ENCODE measurements at regions not wholly inside any gene's neighbourhood (a gene's known extent, or its start where the extent isn't known, plus 50 kb on each side); places are given as distances from the start of the nearest gene placed in this dataset.

GRCh38 chr18:73948084-73948483 lies 199.6 kb downstream of the FBXO15 start:
- H3K9me3 Mint-ChIP-seq, result no peaks in the 10 kb centered on the region
- H3K27me3 Mint-ChIP-seq, result peaks cover 5% of the 10 kb centered on the region
- intact Hi-C loops (cut with micrococcal nuclease), result no loop called here
- H3K4me1 Mint-ChIP-seq (ENCODE audit: low read depth), result no peaks in the 10 kb centered on the region
- H3K36me3 Mint-ChIP-seq (ENCODE audit: low read depth), result no peaks in the 10 kb centered on the region
- no peak overlapping the region for H3K4me3 Mint-ChIP-seq
- no peak overlapping the region for H3K27ac Mint-ChIP-seq

GRCh38 chr18:73947180-73947921 lies 200.3 kb downstream of the FBXO15 start:
- H3K36me3 Mint-ChIP-seq (ENCODE audit: low read depth), result no peaks in the 10 kb centered on the region
- no peaks in the 10 kb centered on the region for H3K9me3 Mint-ChIP-seq
- H3K4me3 Mint-ChIP-seq, result no peak overlapping the region
- H3K4me1 Mint-ChIP-seq (ENCODE audit: low read depth), result no peaks in the 10 kb centered on the region
- peaks cover 2% of the 10 kb centered on the region for H3K27me3 Mint-ChIP-seq
- no peak overlapping the region for H3K27ac Mint-ChIP-seq
- intact Hi-C loops (cut with micrococcal nuclease), result no loop called here

DNA sequence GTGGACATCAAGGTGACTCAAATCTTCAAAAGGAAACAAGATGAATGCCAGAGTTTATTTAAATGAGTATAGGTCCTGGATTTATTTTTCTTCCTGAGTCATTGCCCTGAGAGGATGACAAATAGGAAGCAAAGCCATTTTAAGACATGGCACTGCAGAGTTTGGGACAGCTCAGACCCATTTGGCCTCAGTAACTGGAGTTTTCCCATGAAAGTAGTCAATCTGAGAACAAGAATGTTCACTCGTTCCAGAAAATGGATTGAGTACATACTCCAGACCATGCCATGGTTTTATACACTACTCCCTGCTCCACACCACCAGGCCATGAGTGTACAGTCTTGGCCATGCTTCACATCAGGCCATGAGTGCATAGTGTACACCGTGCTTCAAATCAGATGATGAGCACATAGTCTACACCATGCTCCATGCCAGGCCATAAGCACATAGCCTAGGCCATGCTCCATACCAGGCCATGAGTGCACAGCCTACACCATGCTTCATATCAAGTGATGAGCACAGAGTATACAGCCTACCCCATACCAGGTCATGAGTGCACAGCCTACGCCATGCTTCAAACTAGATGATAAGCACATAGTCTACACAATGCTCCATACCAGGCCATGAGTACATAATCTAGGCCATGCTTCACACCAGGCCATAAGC lies 202.4 kb downstream of the FBXO15 start:
- no peaks in the 10 kb centered on the region for H3K9me3 Mint-ChIP-seq
- intact Hi-C loops (cut with micrococcal nuclease), result no loop called here
- no peaks in the 10 kb centered on the region for H3K4me1 Mint-ChIP-seq (ENCODE audit: low read depth)
- no peaks in the 10 kb centered on the region for H3K36me3 Mint-ChIP-seq (ENCODE audit: low read depth)
- no peak overlapping the region for H3K27ac Mint-ChIP-seq
- no peaks in the 10 kb centered on the region for H3K27me3 Mint-ChIP-seq
- no peak overlapping the region for H3K4me3 Mint-ChIP-seq

GRCh38 chr18:73944715-73945114 lies 202.9 kb downstream of the FBXO15 start:
- Mint-ChIP-seq H3K4me3 (no peak overlapping the region), H3K27ac (no peak overlapping the region), H3K27me3 (no peaks in the 10 kb centered on the region), H3K9me3 (no peaks in the 10 kb centered on the region), H3K36me3 (ENCODE audit: low read depth) (no peaks in the 10 kb centered on the region), H3K4me1 (ENCODE audit: low read depth) (no peaks in the 10 kb centered on the region)
- intact Hi-C loops (cut with micrococcal nuclease), result no loop called here

GRCh38 chr18:73943763-73944162 lies 203.9 kb downstream of the FBXO15 start:
- Mint-ChIP-seq H3K27ac (no peak overlapping the region), H3K27me3 (no peaks in the 10 kb centered on the region), H3K4me1 (ENCODE audit: low read depth) (no peaks in the 10 kb centered on the region), H3K4me3 (no peak overlapping the region), H3K36me3 (ENCODE audit: low read depth) (no peaks in the 10 kb centered on the region), H3K9me3 (no peaks in the 10 kb centered on the region)
- intact Hi-C loops (cut with micrococcal nuclease), result no loop called here

DNA sequence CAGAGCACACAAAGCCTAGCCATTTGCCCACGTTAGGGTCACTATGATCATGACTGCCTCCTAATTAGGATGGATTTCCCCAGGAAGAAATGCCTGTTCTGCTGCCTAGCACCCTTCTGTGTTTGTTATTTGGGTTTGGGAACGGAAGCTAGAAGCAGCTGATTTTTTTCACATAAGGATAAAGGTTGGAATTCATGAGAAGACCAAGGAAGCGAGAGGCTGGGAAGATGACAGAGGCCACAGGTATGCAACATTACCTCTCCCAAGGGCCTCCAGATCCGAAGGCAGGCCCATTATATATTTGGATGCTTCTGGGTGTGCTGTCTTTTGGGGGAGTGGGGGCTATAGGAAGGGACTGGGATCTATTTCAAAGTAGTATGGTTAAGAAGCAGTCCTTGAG lies 204.7 kb downstream of the FBXO15 start:
- Mint-ChIP-seq H3K9me3 (no peaks in the 10 kb centered on the region), H3K4me3 (no peak overlapping the region), H3K27me3 (no peaks in the 10 kb centered on the region), H3K36me3 (ENCODE audit: low read depth) (no peaks in the 10 kb centered on the region), H3K4me1 (ENCODE audit: low read depth) (no peaks in the 10 kb centered on the region), H3K27ac (no peak overlapping the region)
- intact Hi-C loops (cut with micrococcal nuclease), result no loop called here

- Mint-ChIP-seq H3K27me3 (no peaks in the 10 kb centered on the region), H3K4me3 (no peak overlapping the region), H3K36me3 (ENCODE audit: low read depth) (no peaks in the 10 kb centered on the region), H3K9me3 (no peaks in the 10 kb centered on the region), H3K4me1 (ENCODE audit: low read depth) (no peaks in the 10 kb centered on the region), H3K27ac (no peak overlapping the region)
- intact Hi-C loops (cut with micrococcal nuclease), result no loop called here
These were observed 205.5 kb downstream of the FBXO15 start for GRCh38 chr18:73942081-73942625.

DNA sequence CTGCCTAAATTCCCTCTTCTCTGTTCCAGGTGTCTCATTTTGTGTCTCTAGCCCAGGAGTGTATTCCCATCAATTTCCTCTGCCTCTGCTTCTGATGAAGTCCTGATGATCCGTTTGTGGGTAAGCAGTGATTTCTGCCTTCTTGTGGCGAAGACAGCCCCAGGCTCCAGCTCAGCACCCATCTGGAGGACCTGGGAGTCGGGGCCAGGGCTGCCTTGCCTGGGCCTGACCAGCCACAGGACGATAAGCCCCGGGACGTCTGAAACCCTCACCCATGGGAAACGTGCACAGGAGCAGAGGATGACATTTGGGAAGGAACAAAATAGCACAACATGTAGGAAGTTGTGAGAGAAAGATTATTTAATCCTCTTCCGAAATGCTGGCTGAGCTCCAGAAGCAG lies 206.9 kb downstream of the FBXO15 start:
- intact Hi-C loops (cut with micrococcal nuclease), result no loop called here
- H3K36me3 Mint-ChIP-seq (ENCODE audit: low read depth), result no peaks in the 10 kb centered on the region
- no peaks in the 10 kb centered on the region for H3K4me1 Mint-ChIP-seq (ENCODE audit: low read depth)
- H3K27ac Mint-ChIP-seq, result no peak overlapping the region
- H3K4me3 Mint-ChIP-seq, result no peak overlapping the region
- no peaks in the 10 kb centered on the region for H3K27me3 Mint-ChIP-seq
- no peaks in the 10 kb centered on the region for H3K9me3 Mint-ChIP-seq

DNA sequence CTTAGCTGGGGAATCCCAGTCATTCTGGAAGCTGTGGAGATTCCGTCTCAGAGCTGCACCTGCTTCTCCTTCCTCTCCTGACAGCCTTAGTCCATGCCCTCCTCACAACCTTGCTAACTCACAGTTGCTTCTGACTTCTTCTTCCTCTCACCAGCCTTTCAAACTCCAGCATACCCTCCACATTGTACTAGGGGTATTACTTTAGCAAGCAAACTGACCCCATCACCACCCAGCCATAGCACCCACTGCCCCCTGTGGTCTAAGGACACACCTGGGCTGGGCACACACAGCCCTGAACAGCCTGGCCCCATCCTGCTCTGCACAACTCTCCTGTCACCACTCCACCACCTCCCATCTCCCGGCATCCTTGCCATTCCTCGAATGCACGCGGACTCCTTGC lies 208.2 kb downstream of the FBXO15 start:
- H3K4me3 Mint-ChIP-seq, result no peak overlapping the region
- intact Hi-C loops (cut with micrococcal nuclease), result no loop called here
- no peaks in the 10 kb centered on the region for H3K4me1 Mint-ChIP-seq (ENCODE audit: low read depth)
- no peak overlapping the region for H3K27ac Mint-ChIP-seq
- H3K27me3 Mint-ChIP-seq, result no peaks in the 10 kb centered on the region
- no peaks in the 10 kb centered on the region for H3K9me3 Mint-ChIP-seq
- H3K36me3 Mint-ChIP-seq (ENCODE audit: low read depth), result no peaks in the 10 kb centered on the region

DNA sequence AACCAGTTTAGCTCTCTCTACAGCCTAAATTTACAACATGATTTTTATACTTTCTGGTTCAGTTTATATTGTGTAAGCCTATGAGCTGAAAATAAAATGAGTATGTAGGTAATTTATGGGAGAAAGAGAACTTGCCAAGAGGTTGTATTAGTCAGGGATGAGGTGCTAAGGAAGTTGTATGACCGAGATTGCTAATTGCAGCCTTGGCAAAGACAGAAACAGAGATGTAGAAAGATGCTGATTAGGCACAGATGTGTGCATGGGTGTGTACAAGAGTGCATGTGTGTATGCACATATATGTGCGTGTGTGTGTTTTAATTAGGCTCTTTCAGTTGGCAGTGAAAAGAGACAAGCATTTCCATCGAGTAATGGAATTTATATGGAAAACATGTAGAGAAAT lies 213.9 kb downstream of the FBXO15 start:
- Mint-ChIP-seq H3K27ac (no peak overlapping the region), H3K9me3 (no peaks in the 10 kb centered on the region), H3K4me1 (ENCODE audit: low read depth) (no peaks in the 10 kb centered on the region), H3K27me3 (no peaks in the 10 kb centered on the region), H3K36me3 (ENCODE audit: low read depth) (no peaks in the 10 kb centered on the region), H3K4me3 (no peak overlapping the region)
- intact Hi-C loops (cut with micrococcal nuclease), result no loop called here

DNA sequence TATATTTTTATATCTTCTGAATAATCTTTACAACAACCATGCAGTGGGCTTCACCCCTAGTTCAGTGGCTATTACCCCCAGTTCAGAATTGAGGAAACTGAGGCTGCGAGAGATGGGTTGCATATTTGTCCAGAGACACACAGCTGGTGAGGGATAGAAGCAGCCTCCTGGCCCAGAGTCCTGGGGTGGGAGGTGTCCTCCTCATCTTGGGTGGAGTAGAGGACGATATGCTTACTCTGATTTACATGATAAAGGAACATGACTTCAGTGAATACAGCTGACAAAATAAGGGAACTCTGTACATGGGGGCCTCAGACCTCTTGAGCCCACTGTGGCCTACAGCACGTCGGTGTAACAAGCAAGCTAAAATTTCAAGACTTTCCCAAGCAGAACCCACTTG lies 214.7 kb downstream of the FBXO15 start:
- intact Hi-C loops (cut with micrococcal nuclease), result no loop called here
- Mint-ChIP-seq H3K4me3 (no peak overlapping the region), H3K36me3 (ENCODE audit: low read depth) (no peaks in the 10 kb centered on the region), H3K4me1 (ENCODE audit: low read depth) (no peaks in the 10 kb centered on the region), H3K9me3 (no peaks in the 10 kb centered on the region), H3K27me3 (no peaks in the 10 kb centered on the region), H3K27ac (no peak overlapping the region)

DNA sequence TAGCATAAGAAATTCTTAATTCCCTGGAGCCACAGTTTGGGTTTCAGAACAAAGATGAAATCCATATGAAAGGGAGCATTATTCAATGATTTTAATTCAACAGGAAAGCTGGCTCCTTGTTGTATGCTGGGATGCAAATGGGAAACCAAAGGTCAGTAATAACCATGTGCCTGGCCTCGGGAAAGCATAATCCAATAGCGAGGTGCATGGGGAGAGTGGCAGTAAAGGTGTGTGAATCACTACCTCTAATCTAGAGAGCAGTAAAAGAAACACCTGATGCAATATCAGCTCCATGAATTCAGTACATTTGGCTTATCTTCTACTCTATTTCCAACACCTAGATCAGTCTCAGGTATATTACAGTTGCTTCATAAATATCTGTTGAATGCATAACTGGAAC lies 220.1 kb downstream of the FBXO15 start:
- Mint-ChIP-seq H3K4me1 (ENCODE audit: low read depth) (no peaks in the 10 kb centered on the region), H3K36me3 (ENCODE audit: low read depth) (no peaks in the 10 kb centered on the region), H3K9me3 (no peaks in the 10 kb centered on the region), H3K27ac (no peak overlapping the region), H3K4me3 (no peak overlapping the region), H3K27me3 (no peaks in the 10 kb centered on the region)
- intact Hi-C loops (cut with micrococcal nuclease), result no loop called here

DNA sequence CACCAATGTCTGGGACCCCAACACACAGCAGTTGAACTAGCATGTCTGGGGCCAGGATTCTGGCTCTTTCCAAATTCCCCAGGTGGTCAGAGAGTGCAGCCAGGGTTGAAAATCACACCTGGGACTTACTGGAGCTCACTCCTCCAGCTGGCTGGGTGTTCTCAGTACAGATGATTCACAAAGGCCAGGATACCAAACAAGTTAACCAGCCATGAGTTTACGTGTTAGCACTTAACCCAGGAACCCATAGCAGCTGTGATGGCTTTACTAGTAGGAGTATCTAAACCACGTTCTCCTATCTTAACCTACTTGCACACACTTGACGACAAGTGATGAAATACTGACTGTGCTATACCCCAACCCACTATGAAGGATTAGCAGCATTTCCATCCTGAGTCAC lies 222.8 kb downstream of the FBXO15 start:
- H3K4me3 Mint-ChIP-seq, result no peak overlapping the region
- intact Hi-C loops (cut with micrococcal nuclease), result no loop called here

DNA sequence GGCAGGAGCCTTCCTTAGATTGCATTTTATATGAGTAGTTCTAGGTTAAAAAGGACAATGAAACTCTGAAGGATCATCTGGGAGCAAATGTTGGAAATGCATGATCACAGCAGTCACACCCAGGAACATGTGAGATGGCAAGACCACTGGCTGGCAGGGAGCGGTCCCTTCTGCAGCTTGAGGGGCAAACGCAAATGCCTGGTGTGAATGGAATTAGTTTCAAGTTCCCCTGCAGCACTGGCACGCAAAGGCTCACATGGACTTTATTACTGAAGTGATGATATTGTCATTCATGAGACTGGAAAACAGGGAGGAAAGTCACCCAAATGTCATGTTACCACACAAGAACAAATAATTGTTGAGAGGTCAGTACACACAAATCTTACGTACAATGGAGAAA lies 223.3 kb downstream of the FBXO15 start:
- H3K27me3 Mint-ChIP-seq, result peaks cover 2% of the 10 kb centered on the region
- H3K4me3 Mint-ChIP-seq, result no peak overlapping the region
- no peaks in the 10 kb centered on the region for H3K4me1 Mint-ChIP-seq (ENCODE audit: low read depth)
- no peak overlapping the region for H3K27ac Mint-ChIP-seq
- H3K36me3 Mint-ChIP-seq (ENCODE audit: low read depth), result no peaks in the 10 kb centered on the region
- H3K9me3 Mint-ChIP-seq, result no peaks in the 10 kb centered on the region
- intact Hi-C loops (cut with micrococcal nuclease), result no loop called here

More for the DNA sequence above, 222.8 kb downstream of the FBXO15 start:
- H3K27me3 Mint-ChIP-seq, result peaks cover under 1% of the 10 kb centered on the region
- H3K4me1 Mint-ChIP-seq (ENCODE audit: low read depth), result no peaks in the 10 kb centered on the region
- no peak overlapping the region for H3K27ac Mint-ChIP-seq
- no peaks in the 10 kb centered on the region for H3K9me3 Mint-ChIP-seq
- H3K36me3 Mint-ChIP-seq (ENCODE audit: low read depth), result no peaks in the 10 kb centered on the region

DNA sequence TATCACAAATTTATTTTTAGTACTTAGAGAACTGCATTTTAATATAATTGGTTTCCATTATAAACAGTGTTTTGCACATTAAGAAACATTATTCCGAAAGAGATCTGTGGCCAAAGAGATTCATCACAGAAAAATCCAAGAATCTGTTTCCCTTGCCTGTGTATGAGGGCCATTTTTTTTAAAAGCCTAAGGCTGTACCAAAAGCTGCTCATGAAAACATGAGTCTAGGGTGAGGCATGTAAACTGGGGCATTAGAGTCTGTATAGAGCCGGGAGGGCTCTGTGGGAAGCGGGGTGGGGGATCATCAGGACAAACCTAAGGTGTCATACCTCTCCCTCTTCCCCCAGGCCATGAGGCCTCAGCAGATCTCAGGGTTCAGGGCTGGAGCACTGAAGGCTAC lies 223.8 kb downstream of the FBXO15 start:
- H3K27ac Mint-ChIP-seq, result no peak overlapping the region
- no peaks in the 10 kb centered on the region for H3K36me3 Mint-ChIP-seq (ENCODE audit: low read depth)
- no peaks in the 10 kb centered on the region for H3K4me1 Mint-ChIP-seq (ENCODE audit: low read depth)

More for the DNA sequence above, 223.8 kb downstream of the FBXO15 start:
- H3K4me3 Mint-ChIP-seq, result no peak overlapping the region
- intact Hi-C loops (cut with micrococcal nuclease), result no loop called here
- no peaks in the 10 kb centered on the region for H3K9me3 Mint-ChIP-seq
- peaks cover 2% of the 10 kb centered on the region for H3K27me3 Mint-ChIP-seq

All from dendritic cell treated with granulocyte-macrophage colony-stimulating factor and Interleukin-4, amounts not matched to agents 40 ng/mL and 50 ng/mL, for 4 days (primary cell).